ENCODE measurements at regions not wholly inside any gene's neighbourhood (a gene's known extent, or its start where the extent isn't known, plus 50 kb on each side); places are given as distances from the start of the nearest gene placed in this dataset.

DNA sequence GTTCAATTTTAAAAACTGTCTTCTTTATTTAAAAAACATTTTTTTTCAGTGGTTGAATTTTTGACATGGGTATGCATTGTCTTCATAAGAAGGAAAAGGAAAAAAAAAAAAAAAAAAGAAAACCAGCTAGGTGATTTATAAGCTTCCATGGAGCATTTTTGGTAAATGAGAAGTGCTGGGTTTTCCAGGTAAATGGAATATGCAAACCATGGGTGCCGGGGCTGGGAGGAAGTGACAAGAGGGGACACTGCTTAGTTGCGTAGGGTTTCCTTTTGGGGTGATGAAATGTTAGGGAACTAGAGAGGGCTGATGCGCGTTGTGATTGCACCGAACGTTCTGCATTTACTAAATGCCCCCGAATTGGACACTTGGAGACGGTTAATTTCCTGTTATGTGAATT, 217.4 kb upstream of the FOXF1 start:
- TF ChIP-seq, protein P1, sequence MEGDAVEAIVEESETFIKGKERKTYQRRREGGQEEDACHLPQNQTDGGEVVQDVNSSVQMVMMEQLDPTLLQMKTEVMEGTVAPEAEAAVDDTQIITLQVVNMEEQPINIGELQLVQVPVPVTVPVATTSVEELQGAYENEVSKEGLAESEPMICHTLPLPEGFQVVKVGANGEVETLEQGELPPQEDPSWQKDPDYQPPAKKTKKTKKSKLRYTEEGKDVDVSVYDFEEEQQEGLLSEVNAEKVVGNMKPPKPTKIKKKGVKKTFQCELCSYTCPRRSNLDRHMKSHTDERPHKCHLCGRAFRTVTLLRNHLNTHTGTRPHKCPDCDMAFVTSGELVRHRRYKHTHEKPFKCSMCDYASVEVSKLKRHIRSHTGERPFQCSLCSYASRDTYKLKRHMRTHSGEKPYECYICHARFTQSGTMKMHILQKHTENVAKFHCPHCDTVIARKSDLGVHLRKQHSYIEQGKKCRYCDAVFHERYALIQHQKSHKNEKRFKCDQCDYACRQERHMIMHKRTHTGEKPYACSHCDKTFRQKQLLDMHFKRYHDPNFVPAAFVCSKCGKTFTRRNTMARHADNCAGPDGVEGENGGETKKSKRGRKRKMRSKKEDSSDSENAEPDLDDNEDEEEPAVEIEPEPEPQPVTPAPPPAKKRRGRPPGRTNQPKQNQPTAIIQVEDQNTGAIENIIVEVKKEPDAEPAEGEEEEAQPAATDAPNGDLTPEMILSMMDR (IDR thresholded peaks at IDR 0.05): no peak
- 69 to 83% methylated on average over 8 of the region's 8 CpGs for WGBS, 2 donors
- H3K9me3 ChIP-seq: no peaks in the 10 kb centered on the region
- no peak overlapping the region for H3K27ac ChIP-seq
- DNase-seq: no peak
- no peak for FAIRE-seq
- no peak for ATAC-seq
- no peaks in the 10 kb centered on the region for H3K27me3 ChIP-seq
- intact Hi-C loops (cut with DNase I): no loop called here
- H3K4me1 ChIP-seq: no peaks in the 10 kb centered on the region
- no peak overlapping the region for H3K4me3 ChIP-seq
- H3K36me3 ChIP-seq: no peaks in the 10 kb centered on the region

DNA sequence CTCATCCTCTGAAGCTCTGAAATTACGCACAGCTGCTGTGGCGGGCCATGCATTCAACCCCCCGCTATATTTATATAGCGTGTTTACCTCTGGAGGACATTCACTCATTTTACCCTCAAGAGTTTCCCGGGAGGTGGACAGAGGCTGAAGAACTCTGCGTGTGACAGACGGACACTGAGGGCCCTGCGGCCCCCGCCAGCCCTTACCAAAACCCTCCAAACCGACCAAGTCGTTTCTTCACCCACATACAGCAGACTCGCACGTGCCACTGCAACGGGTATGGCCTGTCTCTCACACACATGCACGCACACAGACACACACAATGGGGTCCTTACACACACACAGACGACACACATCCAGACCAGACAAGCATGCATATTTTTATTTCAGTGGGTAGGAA, 216.4 kb upstream of the FOXF1 start:
- Histone ChIP-seq H3K27ac (no peak overlapping the region), H3K9me3 (no peaks in the 10 kb centered on the region), H3K36me3 (no peaks in the 10 kb centered on the region), H3K27me3 (no peaks in the 10 kb centered on the region), H3K4me1 (no peaks in the 10 kb centered on the region), H3K4me3 (no peak overlapping the region)
- TF ChIP-seq, protein P1 (IDR thresholded peaks at IDR 0.05): no peak
- ATAC-seq (no peak), DNase-seq (no peak), FAIRE-seq (no peak)
- intact Hi-C loops (cut with DNase I): no loop called here
- 65 to 79% methylated on average over 16 of the region's 16 CpGs for WGBS, 2 donors

DNA sequence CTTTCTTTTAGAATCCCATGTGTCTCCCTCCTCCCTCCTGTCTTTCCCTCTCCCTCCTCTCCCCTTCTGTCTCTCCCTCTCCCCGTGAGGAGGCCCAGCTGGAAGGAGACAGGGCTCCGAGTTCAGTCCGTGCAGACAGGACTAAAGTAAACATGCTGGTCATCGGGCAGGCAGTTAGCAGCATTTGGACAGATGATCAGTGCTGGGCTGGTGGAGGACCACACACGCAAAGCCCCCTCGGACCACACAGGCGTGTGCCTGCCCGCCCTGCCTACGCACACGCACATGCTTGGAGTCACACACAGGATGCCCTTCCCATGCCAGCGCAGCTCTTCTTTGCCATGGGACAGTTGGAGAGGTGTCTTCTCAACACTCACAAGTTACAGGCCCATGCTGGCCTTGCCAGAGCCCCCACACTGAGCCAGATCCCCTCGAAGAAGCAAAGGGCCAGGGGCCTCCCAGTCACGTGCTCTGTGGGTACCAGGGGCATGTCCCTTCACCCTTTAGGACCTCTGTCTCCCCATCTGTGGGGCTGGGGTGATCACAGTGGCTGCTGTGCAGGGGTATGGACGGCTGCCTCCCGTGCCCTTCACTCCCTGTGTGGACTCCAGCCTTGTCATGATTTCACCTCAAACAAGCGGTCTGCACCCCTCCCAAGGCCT, 215.7 kb upstream of the FOXF1 start:
- Histone ChIP-seq H3K27ac (no peak overlapping the region), H3K4me3 (no peak overlapping the region), H3K36me3 (no peaks in the 10 kb centered on the region), H3K27me3 (no peaks in the 10 kb centered on the region), H3K9me3 (no peaks in the 10 kb centered on the region), H3K4me1 (no peaks in the 10 kb centered on the region)
- TF ChIP-seq, protein P1 (IDR thresholded peaks at IDR 0.05): no peak
- no peak for ATAC-seq
- intact Hi-C loops (cut with DNase I): no loop called here
- no peak for FAIRE-seq
- DNase-seq: no peak
- 58 to 69% methylated on average over 16 of the region's 16 CpGs for WGBS, 2 donors

DNA sequence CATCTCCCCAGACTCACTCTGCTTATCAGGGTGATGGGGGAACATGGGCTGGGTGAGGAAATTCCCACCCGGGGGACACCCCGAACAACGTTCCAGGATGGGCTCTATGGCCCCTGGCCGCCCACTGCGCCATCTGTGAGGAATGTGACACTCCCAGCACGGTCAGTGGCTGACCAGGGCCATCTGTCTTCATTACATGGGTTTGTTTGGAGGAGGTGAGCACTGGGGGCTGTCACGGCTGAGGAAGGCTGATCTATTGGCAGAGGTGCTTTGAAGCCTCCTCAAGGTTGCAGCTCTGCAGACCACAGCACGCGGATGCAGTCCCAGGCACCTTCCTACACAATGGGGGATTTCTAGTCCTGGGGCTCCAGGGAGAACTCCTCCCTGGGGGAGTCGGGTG, 214.1 kb upstream of the FOXF1 start:
- H3K9me3 ChIP-seq: no peaks in the 10 kb centered on the region
- TF ChIP-seq, protein P1 (IDR thresholded peaks at IDR 0.05): no peak
- FAIRE-seq (no peak), DNase-seq (no peak), ATAC-seq (no peak)
- H3K27ac ChIP-seq: no peak overlapping the region
- H3K36me3 ChIP-seq: no peaks in the 10 kb centered on the region
- no peak overlapping the region for H3K4me3 ChIP-seq
- WGBS, 2 donors: 63 to 76% methylated on average over 10 of the region's 10 CpGs
- intact Hi-C loops (cut with DNase I): no loop called here
- no peaks in the 10 kb centered on the region for H3K4me1 ChIP-seq
- H3K27me3 ChIP-seq: peaks cover 0 to 4% (median 0%) of the 10 kb centered on the region in 4 donors

DNA sequence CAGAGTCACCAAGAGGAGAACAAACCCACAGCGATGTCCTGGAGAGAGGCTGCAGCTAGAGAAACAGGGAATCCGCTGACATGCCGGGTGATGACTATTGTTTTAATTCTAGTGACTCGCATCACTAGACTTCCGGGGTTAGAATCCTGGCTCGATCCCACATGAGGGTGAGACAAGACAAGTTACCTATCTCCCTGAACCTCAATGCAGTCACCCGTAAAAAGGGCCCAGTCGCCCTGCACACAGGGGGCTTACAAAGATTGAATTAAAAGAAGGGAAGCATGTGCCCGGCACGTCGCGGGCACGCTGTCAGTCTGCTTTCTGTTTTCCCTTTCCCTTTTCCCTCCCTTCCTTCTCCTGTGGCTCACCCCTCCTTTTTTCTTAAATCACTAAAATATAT, 212.9 kb upstream of the FOXF1 start:
- no peak for DNase-seq
- intact Hi-C loops (cut with DNase I): no loop called here
- no peak for FAIRE-seq
- no peaks in the 10 kb centered on the region for H3K9me3 ChIP-seq
- no peaks in the 10 kb centered on the region for H3K36me3 ChIP-seq
- TF ChIP-seq, protein P1 (IDR thresholded peaks at IDR 0.05): no peak
- 75 to 78% methylated on average over 13 of the region's 13 CpGs for WGBS, 2 donors
- no peak overlapping the region for H3K4me3 ChIP-seq
- H3K27me3 ChIP-seq: peaks cover 0 to 7% (median 0%) of the 10 kb centered on the region in 4 donors
- H3K27ac ChIP-seq: no peak overlapping the region
- no peaks in the 10 kb centered on the region for H3K4me1 ChIP-seq
- no peak for ATAC-seq

All from pancreas (tissue), 10 donors.